KBM-7 (cell line): ENCODE measurements at regions not wholly inside any gene's neighbourhood (a gene's known extent, or its start where the extent isn't known, plus 50 kb on each side); places are given as distances from the start of the nearest gene placed in this dataset.
A peak's percentile ranks its signal among the peaks of the same experiment; 100 is the strongest.
"Not testable (repeated sequence)": the region's sequence is repeated elsewhere in the genome, so short reads cannot be mapped to it uniquely, and the experiment has no call there.

ENCODE experiments used
- DNase-seq: peaks from one replicate; pipeline ENCODE4 v3.0.0-alpha.2; 2015
- in situ Hi-C: fragments of 300-500 bp; cut with MboI; formaldehyde crosslinking; loops from 2 replicates; pipeline ENCODE4 v1.14.3; 2020; ENCODE audit warnings: low sequenced_read_pairs, low pct_unique_long_range_greater_than_20kb, mixed read lengths

DNA sequence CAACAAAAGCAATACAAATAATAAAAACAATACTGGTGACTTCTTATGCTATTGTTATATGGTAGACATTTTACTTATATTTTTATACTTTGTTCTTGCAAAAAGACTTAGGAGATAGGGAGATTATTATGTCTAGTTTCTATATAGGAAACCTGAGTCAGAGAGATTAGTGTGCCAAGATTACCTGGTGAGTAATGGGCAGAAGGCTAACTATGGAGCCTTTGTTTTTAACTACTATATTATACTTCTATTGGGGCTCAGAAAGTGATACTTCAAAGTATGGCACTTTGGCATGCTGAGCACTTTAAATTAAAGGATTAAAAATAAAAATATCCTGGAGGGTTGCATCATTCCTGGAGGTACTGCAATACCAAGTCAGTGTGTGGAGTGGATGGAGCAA is 117.5 kb upstream of the CLINT1 start:
- in situ Hi-C loops, result no loop called here
- no peak for DNase-seq

DNA sequence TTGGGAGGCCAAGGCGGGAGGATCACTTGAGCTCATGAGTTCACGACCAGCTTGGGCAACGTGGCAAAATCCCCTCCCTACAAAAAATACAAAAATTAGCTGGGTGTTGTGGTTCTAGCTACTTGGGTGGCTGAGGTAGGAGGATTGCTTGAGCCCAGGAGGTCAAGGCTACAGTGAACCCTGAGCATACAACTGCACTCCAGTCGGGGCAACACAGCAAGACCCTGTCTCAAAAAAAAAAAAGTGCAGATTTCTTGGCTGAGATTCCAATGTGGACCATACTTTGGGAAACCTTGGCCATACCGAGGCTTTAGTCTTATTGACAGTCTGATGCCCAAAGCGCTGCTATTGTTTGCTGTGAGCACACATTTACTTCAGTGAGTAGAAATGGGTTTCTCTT is 113.6 kb upstream of the CLINT1 start:
- in situ Hi-C loops, result no loop called here
- DNase-seq, result no peak

DNA sequence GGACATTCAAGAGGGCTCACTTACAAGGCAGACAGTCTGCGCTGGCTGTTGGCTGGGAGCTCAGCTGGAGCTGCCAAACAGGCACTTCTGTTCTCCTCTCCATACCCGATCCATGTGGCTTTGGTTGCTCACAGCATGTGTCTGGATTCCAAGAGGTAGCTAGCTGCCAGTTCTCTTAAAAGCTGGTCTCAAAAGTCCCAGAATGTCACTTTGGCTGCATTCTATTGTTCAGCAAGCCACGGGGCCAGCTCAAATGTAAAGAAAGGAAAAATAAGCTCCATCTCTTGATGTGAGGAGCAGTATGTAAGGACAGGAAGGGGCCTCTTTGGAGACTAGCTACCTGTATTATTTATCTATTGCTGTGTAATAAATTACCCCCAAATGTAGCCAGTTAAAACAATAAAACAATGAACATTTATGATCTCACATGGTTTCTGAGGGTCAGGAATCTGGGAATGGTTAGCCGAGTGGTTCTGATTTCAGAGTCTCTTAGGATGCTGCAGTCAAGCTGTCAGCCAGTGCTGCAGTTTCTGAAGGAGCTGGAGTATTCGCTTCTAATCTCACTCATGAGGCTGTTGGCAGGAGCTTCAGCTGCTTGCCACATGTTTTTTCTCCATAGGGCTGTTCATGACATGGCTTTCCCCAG is 112.7 kb upstream of the CLINT1 start:
- no peak for DNase-seq
- in situ Hi-C loops, result no loop called here

GRCh38 chr5:157968570-157968969 is 109.6 kb upstream of the CLINT1 start:
- in situ Hi-C loops, DNase-seq: not testable (repeated sequence)

GRCh38 chr5:157965989-157966388 is 107.0 kb upstream of the CLINT1 start:
- in situ Hi-C loops, result no loop called here
- no peak for DNase-seq

- in situ Hi-C loops, result no loop called here
- DNase-seq, result no peak
Measured at GRCh38 chr5:157965040-157965678, 106.2 kb upstream of the CLINT1 start.

DNA sequence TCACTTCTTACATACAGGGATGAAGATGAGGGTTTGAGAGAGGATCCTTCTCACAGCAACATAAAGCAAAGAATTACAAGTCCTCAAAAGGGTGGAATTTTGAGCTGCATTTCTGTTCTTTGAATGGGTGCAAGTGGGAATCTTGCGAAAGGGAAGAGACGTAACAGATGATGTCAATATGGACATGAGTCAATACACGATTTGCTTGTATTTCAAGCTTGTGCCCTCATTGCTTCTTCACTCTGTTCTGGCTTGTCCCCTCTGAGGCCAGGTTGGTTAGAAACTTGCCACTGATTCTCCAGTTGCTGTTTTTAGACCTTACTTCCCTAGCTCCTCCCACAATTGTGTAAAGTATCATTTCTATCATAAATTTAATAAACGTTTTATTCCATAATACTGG is 104.8 kb upstream of the CLINT1 start:
- no peak for DNase-seq
- in situ Hi-C loops, result no loop called here

DNA sequence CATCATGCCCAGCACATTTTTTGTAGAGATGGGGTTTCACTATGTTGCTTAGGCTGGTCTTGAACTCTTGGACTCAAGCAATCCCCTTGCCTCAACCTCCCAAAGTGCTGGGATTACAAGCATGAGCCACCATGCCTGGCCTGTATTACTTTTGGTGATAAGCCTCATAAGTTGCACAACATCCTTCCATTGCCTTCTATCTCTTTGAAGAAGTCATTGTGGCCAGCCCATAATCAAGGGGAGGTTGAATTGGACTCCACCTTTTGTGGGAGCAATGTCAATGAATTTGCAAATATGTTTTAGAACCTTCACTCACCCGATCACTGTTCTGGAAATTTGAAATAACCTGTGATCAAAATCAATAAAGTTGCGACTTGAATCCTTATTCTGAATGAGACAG is 104.3 kb upstream of the CLINT1 start:
- no peak for DNase-seq
- in situ Hi-C loops, result no loop called here

DNA sequence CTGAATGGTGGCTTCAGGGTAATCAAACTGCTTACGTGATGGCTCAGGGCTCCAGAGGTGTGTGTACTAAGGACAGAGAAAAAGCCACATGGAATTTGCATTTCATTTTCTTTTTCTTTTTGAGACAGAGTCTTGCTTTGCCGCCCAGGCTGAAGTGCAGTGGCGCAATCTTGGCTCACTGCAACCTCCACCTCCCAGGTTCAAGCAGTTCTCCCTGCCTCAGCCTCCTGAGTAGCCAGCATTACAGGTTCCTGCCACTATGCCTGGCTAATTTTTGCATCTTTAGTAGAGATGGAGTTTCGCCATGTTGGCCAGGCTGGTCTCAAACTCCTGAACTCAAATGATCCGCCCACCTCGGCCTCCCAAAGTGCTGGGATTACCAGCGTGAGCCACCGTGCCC is 103.7 kb upstream of the CLINT1 start:
- in situ Hi-C loops, DNase-seq: not testable (repeated sequence)

- DNase-seq, result no peak
- in situ Hi-C loops, result no loop called here
Measured at GRCh38 chr5:157961896-157962590, 103.1 kb upstream of the CLINT1 start.

DNA sequence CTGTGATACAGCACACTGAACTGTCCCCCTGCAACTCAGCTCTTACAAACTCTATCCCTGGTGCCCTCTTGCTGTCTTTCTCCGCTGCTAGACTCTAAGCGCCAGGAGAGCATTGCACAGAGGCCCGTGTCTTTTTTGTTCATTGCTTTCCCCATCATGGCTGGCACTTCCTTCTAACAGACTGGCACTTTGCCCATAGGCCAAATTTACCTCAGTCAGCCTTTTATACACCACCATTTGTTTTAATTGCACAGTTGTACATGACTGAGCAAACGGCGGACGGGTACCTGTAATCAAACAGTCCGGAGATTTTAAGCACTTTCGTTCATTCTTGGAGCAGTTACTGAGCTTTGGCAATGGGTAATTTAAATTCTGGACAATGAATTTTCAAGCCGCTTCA is 102.2 kb upstream of the CLINT1 start:
- in situ Hi-C loops, result no loop called here
- no peak for DNase-seq

- in situ Hi-C loops, result no loop called here
- DNase-seq, result no peak
Measured at GRCh38 chr5:157959370-157959769, 100.4 kb upstream of the CLINT1 start.

DNA sequence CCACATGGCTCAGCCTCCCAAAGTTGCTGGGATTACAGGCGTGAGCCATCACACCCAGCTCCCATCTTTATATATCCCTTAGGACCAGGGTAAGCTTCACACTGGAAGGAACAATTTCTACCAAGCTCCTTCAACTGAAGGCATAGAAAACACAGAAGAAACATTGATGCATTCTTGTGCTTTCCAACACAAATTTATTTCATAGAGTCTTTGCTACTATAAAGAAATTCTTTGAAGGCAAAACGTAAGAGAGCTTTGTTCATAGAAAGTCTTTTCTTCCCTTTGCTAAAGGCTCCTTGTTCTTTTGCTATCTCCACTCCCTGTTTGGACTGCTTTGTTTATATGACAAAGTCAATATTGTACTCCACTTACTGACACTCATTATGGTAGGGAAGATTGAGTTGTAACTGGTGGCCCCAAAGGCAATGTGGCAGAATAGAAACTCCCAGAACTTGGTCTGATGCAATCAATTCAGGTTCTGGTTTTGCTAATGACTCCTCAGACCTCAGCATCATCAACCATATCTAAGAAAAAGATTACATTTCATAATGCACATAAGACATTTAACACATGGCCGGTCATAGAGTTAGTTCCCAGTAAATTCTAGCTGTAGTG is 97.4 kb upstream of the CLINT1 start:
- DNase-seq, result no peak
- in situ Hi-C loops, result no loop called here

DNA sequence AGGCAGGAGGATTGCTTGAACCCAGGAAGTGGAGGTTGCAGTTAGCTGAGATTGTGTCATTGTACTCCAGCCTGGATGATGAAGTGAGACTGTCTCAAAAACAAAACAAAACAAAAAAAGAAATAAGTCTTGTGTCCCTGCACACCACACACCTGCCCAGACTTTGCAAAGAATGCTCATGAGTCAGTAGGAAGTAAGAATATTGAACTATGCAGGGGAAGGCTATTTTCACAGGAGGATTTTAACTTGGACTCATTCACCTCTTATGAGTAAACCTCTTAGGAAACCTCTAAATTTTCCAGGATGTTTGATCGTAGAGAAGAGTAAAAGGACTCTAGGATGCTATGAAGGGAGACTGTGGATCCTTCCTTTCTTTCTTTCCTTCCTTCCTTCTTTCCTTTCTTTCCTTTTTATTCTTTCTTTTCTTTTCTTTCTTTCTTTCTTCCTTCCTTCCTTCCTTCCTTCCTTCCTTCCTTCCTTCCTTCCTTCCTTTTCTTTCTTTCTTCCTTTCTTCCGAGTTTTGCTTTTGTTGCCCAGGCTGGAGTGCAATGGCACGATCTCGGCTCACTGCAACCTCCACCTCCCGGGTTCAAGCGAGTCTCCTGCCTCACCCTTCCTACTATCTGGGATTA is 96.7 kb upstream of the CLINT1 start:
- in situ Hi-C loops, result no loop called here
- no peak for DNase-seq

- in situ Hi-C loops, result no loop called here
Measured at GRCh38 chr5:157952374-157952685, 93.4 kb upstream of the CLINT1 start.

DNA sequence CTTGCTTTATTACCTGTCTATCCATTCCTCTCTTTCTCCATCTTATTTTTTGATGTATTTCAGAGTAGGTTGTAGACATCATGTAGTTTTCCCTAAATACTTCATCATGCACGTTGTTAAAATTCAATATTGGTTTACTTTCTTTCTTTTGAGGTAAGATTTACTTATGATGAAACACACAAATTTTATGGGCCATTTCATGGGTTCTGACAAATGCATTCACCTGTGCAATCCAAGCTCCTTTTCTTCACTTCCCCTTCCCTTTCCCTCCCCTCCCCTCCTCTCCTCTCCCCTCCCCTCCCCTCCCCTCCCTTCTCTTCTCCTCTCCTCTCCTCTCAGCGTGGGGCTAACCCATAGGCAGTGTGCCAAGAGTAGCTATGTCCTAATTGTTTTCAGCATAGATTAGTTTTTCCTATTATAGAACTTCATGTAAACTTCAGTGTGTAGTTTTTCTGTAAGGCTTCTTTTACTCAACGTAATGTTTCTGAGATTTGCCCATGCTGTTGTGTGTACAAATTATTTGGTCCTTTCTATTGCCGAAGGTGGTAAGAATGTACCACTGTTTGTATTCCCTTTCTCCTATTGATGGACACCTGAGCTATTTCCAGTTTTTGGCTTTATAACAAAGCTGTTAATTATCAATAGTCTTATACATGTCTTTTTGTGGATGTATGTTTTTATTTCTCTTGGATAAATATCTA is 92.9 kb upstream of the CLINT1 start:
- in situ Hi-C loops, result no loop called here
- DNase-seq, result peak; percentile 15

More at GRCh38 chr5:157952374-157952685, 93.4 kb upstream of the CLINT1 start:
- no peak for DNase-seq

- no peak for DNase-seq
- in situ Hi-C loops, result no loop called here
Measured at GRCh38 chr5:157949520-157949919, 90.6 kb upstream of the CLINT1 start.

DNA sequence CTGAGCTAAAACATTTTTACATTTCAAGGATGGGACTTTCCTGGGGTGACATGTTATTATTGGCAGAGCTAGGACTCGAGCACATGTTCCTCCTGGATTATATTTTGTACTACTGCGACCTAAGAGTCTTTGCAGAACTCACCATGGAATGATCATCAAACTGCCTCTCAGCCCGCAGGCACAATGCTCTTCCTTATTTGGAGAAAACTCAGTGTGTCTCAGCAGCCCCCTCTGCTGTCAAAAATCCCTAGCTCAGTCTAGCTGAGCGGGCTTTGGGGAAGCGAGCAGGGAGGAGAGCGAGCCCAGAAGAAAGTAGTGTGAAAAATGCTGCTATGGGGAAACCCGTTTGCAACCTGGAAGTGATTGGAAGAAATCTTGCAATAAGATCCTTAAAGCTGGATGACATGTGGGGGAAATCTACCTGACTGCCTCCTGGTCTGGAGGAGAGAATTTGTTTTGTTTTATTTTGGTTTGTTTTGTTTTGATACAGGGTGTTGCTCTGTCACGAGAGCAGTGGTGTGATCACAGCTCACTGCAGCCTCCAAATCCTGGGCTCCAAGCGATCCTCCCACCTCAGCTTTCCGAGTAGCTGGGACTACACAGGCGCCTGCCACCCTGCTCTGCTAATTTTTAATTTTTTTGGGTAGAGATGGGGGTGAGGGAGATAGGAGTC is 89.9 kb upstream of the CLINT1 start:
- DNase-seq, result peak; percentile 99
- in situ Hi-C loops, result no loop called here

DNA sequence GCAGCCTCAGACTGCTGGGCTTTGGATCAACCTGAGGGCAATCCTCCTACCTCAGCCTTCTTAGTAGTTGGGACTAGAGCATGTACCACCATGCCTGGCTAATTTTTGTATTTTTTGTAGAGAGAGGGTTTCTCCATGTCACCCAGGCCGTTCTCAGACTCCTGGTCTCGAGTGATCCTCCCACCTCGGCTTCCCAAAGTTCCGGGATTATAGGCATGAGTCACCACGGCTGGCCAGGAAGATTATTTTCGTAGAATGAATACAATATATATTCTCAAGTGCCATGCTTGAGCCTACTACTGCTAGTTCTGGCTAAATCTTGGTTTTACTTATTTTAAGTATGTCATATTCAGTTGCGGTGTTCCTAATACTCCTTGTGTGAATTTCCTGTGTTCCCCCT is 88.2 kb upstream of the CLINT1 start:
- in situ Hi-C loops, result no loop called here

More for the DNA sequence above, 88.2 kb upstream of the CLINT1 start:
- DNase-seq, result no peak
